ENCODE measurements at regions not wholly inside any gene's neighbourhood (a gene's known extent, or its start where the extent isn't known, plus 50 kb on each side); places are given as distances from the start of the nearest gene placed in this dataset.

DNA sequence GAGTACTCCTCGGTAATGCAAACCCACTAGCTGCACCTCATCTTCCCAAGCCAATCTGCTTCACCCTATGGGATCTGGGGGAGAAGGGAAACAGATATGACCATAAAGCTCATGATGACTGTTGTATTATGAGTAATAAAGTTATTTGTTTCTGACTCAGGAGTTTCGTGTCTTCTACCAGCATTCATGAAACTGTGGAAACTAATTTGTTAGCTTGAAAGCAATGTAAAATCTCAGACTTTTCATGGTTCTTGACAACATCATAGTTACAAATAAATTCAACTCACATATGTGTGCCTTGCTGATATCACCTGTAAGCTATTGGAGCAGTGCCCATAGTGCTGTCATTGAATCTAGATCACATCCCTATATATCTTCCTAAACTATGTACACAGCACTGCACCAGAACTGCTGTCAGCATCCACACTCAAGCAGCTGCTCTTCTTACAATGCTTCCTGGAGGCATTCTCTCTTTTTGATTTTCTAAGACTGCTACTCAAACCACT is 135.6 kb upstream of the KYNU start:
- TF ChIP-seq, protein P1, sequence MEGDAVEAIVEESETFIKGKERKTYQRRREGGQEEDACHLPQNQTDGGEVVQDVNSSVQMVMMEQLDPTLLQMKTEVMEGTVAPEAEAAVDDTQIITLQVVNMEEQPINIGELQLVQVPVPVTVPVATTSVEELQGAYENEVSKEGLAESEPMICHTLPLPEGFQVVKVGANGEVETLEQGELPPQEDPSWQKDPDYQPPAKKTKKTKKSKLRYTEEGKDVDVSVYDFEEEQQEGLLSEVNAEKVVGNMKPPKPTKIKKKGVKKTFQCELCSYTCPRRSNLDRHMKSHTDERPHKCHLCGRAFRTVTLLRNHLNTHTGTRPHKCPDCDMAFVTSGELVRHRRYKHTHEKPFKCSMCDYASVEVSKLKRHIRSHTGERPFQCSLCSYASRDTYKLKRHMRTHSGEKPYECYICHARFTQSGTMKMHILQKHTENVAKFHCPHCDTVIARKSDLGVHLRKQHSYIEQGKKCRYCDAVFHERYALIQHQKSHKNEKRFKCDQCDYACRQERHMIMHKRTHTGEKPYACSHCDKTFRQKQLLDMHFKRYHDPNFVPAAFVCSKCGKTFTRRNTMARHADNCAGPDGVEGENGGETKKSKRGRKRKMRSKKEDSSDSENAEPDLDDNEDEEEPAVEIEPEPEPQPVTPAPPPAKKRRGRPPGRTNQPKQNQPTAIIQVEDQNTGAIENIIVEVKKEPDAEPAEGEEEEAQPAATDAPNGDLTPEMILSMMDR (IDR thresholded peaks at IDR 0.05): no peak
- TF ChIP-seq EZH2 (IDR thresholded peaks at IDR 0.05; ENCODE audit: borderline replicate concordance, insufficient read depth, low read depth, low read length, poor library complexity, severe bottlenecking): no peak

Data from B cell (primary cell).